ENCODE measurements at regions not wholly inside any gene's neighbourhood (a gene's known extent, or its start where the extent isn't known, plus 50 kb on each side); places are given as distances from the start of the nearest gene placed in this dataset.

- no peak overlapping the region for H3K4me3 ChIP-seq (ENCODE audit: low read depth, poor library complexity, severe bottlenecking)
- intact Hi-C loops (cut with DNase I; ENCODE audit: low total_unique reads): no loop called here
- DNase-seq (ENCODE audit: low spot score in 2 of 2): no peak
- 90 to 94% methylated on average over 4 of the region's 4 CpGs for WGBS, 2 donors
- TF ChIP-seq POLR2A (IDR thresholded peaks at IDR 0.05) (no peak), CTCF (IDR thresholded peaks at IDR 0.05) (no peak)
These were observed 434.3 kb upstream of the IGFBP3 start for GRCh38 chr7:46355331-46355730.

- intact Hi-C loops (cut with DNase I; ENCODE audit: low total_unique reads): loop anchor here (2.0 kb wide), 1 partner anchor 429 kb away; no protein-coding TSS in a partner anchor
These were observed 431.2 kb upstream of the IGFBP3 start for GRCh38 chr7:46352004-46352954.

GRCh38 chr7:46349490-46349889, 428.4 kb upstream of the IGFBP3 start:
- intact Hi-C loops (cut with DNase I; ENCODE audit: low total_unique reads): no loop called here

More at GRCh38 chr7:46352004-46352954, 431.2 kb upstream of the IGFBP3 start:
- WGBS, 2 donors: 14 to 24% methylated on average over 2 of the region's 2 CpGs
- no peak overlapping the region for H3K4me3 ChIP-seq (ENCODE audit: low read depth, poor library complexity, severe bottlenecking)
- no peak for DNase-seq (ENCODE audit: low spot score in 2 of 2)
- TF ChIP-seq CTCF (IDR thresholded peaks at IDR 0.05) (no peak), POLR2A (IDR thresholded peaks at IDR 0.05) (no peak)

GRCh38 chr7:46344533-46344932, 423.5 kb upstream of the IGFBP3 start:
- DNase-seq (ENCODE audit: low spot score in 2 of 2): no peak
- intact Hi-C loops (cut with DNase I; ENCODE audit: low total_unique reads): no loop called here
- TF ChIP-seq POLR2A (IDR thresholded peaks at IDR 0.05): no peak
- no peak for TF ChIP-seq CTCF (IDR thresholded peaks at IDR 0.05)
- 54 to 68% methylated on average over 4 of the region's 4 CpGs for WGBS, 2 donors
- H3K4me3 ChIP-seq (ENCODE audit: low read depth, poor library complexity, severe bottlenecking): no peak overlapping the region

More at GRCh38 chr7:46349490-46349889, 428.4 kb upstream of the IGFBP3 start:
- WGBS, 2 donors: 38 to 47% methylated on average over 2 of the region's 2 CpGs
- DNase-seq (ENCODE audit: low spot score in 2 of 2): no peak
- TF ChIP-seq POLR2A (IDR thresholded peaks at IDR 0.05) (no peak), CTCF (IDR thresholded peaks at IDR 0.05) (no peak)
- no peak overlapping the region for H3K4me3 ChIP-seq (ENCODE audit: low read depth, poor library complexity, severe bottlenecking)

GRCh38 chr7:46343802-46344201, 422.7 kb upstream of the IGFBP3 start:
- DNase-seq (ENCODE audit: low spot score in 2 of 2): no peak
- H3K4me3 ChIP-seq (ENCODE audit: low read depth, poor library complexity, severe bottlenecking): no peak overlapping the region
- WGBS, 2 donors: 83 to 100% methylated on average over 1 of the region's 1 CpG
- no peak for TF ChIP-seq POLR2A (IDR thresholded peaks at IDR 0.05)
- no peak for TF ChIP-seq CTCF (IDR thresholded peaks at IDR 0.05)
- intact Hi-C loops (cut with DNase I; ENCODE audit: low total_unique reads): no loop called here
